ENCODE measurements at regions not wholly inside any gene's neighbourhood (a gene's known extent, or its start where the extent isn't known, plus 50 kb on each side); places are given as distances from the start of the nearest gene placed in this dataset.

GRCh38 chrX:42151808-42152207 lies 228.5 kb upstream of the CASK start:
- H3K27me3 ChIP-seq (ENCODE audit: control insufficient read depth, insufficient read depth, low read length) = no peaks in the 10 kb centered on the region
- no peak overlapping the region for H3K4me3 ChIP-seq (ENCODE audit: low read depth, low read length)
- no peaks in the 10 kb centered on the region for H3K36me3 ChIP-seq (ENCODE audit: control insufficient read depth, insufficient read depth, low read length)
- no peak for TF ChIP-seq CTCF (IDR thresholded peaks at IDR 0.05; ENCODE audit: insufficient read depth, low read length, poor library complexity, severe bottlenecking)
- no peak for DNase-seq (ENCODE audit: low read depth)

- no peaks in the 10 kb centered on the region for H3K36me3 ChIP-seq (ENCODE audit: control insufficient read depth, insufficient read depth, low read length)
- H3K27me3 ChIP-seq (ENCODE audit: control insufficient read depth, insufficient read depth, low read length) = no peaks in the 10 kb centered on the region
- no peak for DNase-seq (ENCODE audit: low read depth)
- no peak for TF ChIP-seq CTCF (IDR thresholded peaks at IDR 0.05; ENCODE audit: insufficient read depth, low read length, poor library complexity, severe bottlenecking)
- H3K4me3 ChIP-seq (ENCODE audit: low read depth, low read length) = no peak overlapping the region
These were observed 226.4 kb upstream of the CASK start for GRCh38 chrX:42149765-42150164.

GRCh38 chrX:42149281-42149680 lies 225.9 kb upstream of the CASK start:
- H3K27me3 ChIP-seq (ENCODE audit: control insufficient read depth, insufficient read depth, low read length) = no peaks in the 10 kb centered on the region
- no peak for DNase-seq (ENCODE audit: low read depth)
- no peaks in the 10 kb centered on the region for H3K36me3 ChIP-seq (ENCODE audit: control insufficient read depth, insufficient read depth, low read length)
- TF ChIP-seq CTCF (IDR thresholded peaks at IDR 0.05; ENCODE audit: insufficient read depth, low read length, poor library complexity, severe bottlenecking) = no peak
- H3K4me3 ChIP-seq (ENCODE audit: low read depth, low read length) = no peak overlapping the region

GRCh38 chrX:42143866-42144592 lies 220.7 kb upstream of the CASK start:
- H3K27me3 ChIP-seq (ENCODE audit: control insufficient read depth, insufficient read depth, low read length) = no peaks in the 10 kb centered on the region
- DNase-seq (ENCODE audit: low read depth) = peak; percentile 2
- no peak for TF ChIP-seq CTCF (IDR thresholded peaks at IDR 0.05; ENCODE audit: insufficient read depth, low read length, poor library complexity, severe bottlenecking)
- H3K4me3 ChIP-seq (ENCODE audit: low read depth, low read length) = no peak overlapping the region
- H3K36me3 ChIP-seq (ENCODE audit: control insufficient read depth, insufficient read depth, low read length) = no peaks in the 10 kb centered on the region

GRCh38 chrX:42140320-42140719 lies 217.0 kb upstream of the CASK start:
- H3K4me3 ChIP-seq (ENCODE audit: low read depth, low read length) = no peak overlapping the region
- no peaks in the 10 kb centered on the region for H3K27me3 ChIP-seq (ENCODE audit: control insufficient read depth, insufficient read depth, low read length)
- no peak for TF ChIP-seq CTCF (IDR thresholded peaks at IDR 0.05; ENCODE audit: insufficient read depth, low read length, poor library complexity, severe bottlenecking)
- DNase-seq (ENCODE audit: low read depth) = no peak
- H3K36me3 ChIP-seq (ENCODE audit: control insufficient read depth, insufficient read depth, low read length) = no peaks in the 10 kb centered on the region
